ENCODE measurements at regions not wholly inside any gene's neighbourhood (a gene's known extent, or its start where the extent isn't known, plus 50 kb on each side); places are given as distances from the start of the nearest gene placed in this dataset.
"Not testable (repeated sequence)": the region's sequence is repeated elsewhere in the genome, so short reads cannot be mapped to it uniquely, and the experiment has no call there.

- no peak for DNase-seq (ENCODE audit: low read depth in 4 of 4, low spot score in 3 of 4)
These were observed 63.1 kb upstream of the NDN start for GRCh38 chr15:23750179-23750578.

- no peak for DNase-seq (ENCODE audit: low read depth in 4 of 4, low spot score in 3 of 4)
These were observed 63.7 kb upstream of the NDN start for GRCh38 chr15:23750776-23751175.

GRCh38 chr15:23753248-23753647, 66.1 kb upstream of the NDN start:
- DNase-seq (ENCODE audit: low read depth in 4 of 4, low spot score in 3 of 4), result no peak

DNA sequence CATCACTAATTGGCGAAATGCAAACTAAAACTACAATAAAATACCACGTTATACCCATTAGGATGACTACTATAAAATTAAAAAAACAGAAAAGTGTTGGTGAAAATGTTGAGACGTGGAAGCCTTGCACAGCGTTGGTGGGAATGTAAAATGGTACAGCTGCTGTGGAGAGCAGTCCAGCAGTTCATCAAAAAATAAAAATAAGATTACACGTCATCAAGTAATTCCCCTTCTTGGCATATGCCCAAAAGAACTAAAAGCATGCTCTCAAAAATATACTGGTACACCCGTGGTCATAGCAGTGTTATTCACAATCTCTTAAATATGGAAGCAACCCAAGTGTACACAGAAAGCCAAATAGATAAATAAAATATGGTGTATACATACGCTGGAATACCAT, 71.8 kb upstream of the NDN start:
- no peak for DNase-seq (ENCODE audit: low read depth in 4 of 4, low spot score in 3 of 4)

DNA sequence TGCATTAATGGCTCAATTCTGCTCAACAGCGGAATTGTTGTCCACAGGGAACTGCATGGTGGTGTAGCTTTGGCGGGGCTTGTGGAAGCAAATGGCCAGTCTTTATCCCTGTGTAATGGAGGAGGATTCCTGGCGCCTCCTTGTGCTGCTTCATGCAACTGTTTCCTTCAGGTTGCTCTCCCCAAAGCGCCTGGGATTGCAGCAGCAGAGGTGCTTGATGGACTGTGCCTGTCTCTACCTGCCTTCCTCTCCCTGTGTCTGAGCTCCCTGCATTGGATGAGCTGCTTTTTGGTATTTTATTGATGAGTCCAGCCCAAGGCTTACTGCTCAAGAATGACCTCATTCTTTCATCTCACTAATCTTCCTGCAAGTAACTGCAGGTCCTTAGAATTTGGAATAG, 72.9 kb upstream of the NDN start:
- DNase-seq (ENCODE audit: low read depth in 4 of 4, low spot score in 3 of 4), result no peak

- no peak for DNase-seq (ENCODE audit: low read depth in 4 of 4, low spot score in 3 of 4)
These were observed 74.3 kb upstream of the NDN start for GRCh38 chr15:23761386-23761785.

GRCh38 chr15:23762026-23762425, 74.9 kb upstream of the NDN start:
- no peak for DNase-seq (ENCODE audit: low read depth in 4 of 4, low spot score in 3 of 4)

- no peak for DNase-seq (ENCODE audit: low read depth in 4 of 4, low spot score in 3 of 4)
These were observed 75.9 kb upstream of the NDN start for GRCh38 chr15:23763021-23763420.

DNA sequence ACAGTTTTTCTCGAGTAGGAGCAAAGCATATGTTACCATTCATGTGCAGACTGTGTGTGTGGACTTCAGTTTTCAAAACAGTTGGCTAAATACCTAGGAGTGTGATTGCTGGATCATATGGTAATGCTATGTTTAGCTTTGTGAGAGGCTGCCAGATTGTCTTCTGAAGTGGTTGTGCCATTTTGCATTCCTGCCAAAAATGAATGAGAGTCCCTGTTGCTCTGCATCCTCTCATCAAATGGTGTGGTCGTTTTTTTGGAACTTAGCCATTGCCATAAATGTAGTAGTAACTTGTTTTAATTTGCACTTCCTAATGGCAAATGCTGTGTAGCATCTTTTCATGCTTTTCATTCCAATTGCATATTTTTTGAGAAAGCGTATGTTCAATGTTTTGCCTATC, 77.2 kb upstream of the NDN start:
- DNase-seq (ENCODE audit: low read depth in 4 of 4, low spot score in 3 of 4), result no peak

DNA sequence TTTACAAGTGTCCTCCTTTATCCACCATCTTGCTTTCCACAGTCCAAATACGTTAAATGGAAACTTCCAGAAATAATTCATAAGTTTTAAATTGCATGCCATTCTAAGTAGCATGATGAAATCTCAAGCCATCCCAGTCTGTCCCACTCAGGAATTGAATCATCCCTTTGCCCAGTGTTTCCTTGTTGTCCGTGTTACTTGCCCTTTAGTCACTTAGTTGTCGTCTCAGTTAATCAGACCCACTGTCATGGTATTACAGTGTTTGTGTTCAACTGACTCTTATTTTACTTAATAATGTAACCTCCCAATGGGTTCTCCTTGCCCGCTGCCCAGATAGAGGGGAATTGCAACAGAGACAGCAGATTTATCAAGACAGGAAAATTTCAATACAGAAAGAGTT, 77.6 kb upstream of the NDN start:
- no peak for DNase-seq (ENCODE audit: low read depth in 4 of 4, low spot score in 3 of 4)

DNA sequence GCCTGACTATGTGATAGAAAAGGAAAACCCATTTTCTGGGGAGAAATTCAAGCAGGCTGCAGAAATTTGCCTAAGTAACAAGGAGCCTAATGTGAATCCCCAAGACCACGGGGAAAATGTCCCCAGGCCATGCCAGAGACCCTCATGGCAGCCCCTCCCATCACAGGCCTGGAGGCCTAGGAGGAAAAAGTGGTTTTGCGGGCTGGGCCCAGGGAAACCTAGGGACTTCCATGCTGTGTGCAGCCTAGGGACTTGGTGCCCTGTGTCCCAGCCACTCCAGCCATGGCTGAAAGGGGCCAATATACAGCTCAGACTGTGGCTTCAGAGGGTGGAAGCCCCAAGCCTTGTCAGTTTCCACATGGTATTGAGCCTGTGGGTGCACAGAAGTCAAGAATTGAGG, 79.7 kb upstream of the NDN start:
- not testable (repeated sequence) for DNase-seq (ENCODE audit: low read depth in 4 of 4, low spot score in 3 of 4)

GRCh38 chr15:23773093-23773492, 86.0 kb upstream of the NDN start:
- no peak for DNase-seq (ENCODE audit: low read depth in 4 of 4, low spot score in 3 of 4)

DNA sequence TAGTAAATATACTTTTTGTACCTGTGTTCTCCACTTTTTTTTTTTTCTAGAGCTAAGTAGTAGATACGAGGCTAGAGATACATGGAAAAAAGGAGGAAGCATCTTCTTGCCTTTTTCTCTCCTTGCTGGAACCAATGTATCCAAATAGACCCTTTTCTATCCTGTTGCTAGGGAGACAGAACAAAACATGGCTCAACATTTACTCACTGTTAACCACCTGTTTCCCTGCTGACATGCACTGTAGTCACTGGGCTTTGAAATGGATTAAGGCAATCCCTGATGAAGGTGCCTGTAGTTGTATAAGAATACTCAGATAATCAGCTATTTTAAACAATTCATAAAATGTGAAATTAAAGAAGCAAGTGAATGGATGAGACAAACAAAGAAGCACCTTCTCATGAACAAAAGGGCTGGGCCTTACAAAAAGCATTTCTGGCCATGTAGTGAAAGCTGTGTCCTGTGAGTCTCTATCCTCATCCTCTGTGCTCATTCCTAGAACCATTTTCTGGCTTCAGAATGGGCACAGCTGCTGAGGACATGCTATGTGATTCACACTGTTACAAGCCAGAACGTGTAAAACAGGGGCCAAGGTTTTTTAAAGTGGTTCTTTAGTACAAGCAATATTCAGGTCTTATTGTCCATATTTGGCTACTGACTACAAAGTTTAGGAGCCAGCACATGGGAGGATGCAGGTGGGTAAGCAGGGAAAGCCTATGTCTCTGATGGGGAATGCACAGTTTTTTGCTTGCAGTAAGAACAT, 100.4 kb upstream of the NDN start:
- DNase-seq (ENCODE audit: low read depth in 4 of 4, low spot score in 3 of 4), result no peak

DNA sequence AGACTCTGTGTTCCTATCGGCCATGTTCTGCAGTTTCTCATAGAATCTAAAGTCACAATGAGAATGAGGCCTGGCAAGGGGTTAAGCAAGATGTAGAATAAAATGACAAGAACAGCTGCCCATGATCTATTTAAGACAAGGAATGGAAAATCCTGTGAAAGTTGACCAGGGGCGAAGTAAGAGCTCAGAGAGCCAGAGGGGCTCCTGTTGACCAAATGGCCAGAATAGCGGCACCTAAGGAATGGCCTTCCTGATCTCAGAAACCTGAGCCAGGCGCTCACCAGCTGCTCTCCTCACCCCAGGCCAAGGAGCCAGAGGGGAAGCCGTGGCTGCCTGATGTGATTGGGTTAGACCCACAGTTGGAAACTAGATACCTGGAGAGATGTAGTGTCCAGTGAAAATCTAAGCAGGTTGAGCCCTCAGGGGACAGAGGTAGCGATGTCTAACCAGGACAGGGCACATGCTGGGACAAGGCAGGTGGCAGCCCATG, 106.1 kb upstream of the NDN start:
- no peak for DNase-seq (ENCODE audit: low read depth in 4 of 4, low spot score in 3 of 4)

DNA sequence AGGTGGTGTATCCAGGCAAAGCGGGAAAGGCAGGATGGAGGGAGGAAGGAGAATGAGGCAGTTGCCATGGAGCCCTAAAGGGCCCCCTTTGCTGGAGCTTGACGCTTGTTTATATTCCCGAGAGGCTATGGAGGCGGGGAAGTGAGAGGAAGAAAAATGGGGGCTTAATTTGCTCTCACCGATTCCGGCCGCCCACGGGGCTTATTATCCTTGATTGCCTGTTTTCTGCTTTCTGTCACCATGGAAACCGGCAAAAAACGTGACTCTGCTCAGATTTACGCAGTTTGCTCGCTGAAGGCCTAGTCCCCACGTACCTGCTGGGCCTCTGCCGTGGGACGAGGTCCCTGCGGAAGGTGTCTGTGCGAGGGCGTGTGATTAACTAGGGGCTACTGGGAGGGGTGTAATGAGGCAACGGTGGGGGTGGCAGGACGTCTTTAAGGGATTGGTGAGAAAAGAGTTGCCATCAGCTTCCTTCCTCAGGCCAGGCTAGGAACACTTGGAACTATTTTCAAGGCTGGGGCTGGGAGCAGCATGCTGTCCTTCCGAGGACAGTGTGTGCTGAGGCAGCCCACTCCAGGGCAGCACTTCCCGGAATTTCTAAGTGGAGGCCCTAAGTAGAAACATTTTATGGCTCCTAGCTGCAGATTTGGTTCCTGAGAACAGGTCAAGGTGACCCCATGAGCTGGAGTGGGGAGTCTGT, 110.8 kb upstream of the NDN start:
- peak in 1 of 4 donors; percentile 2 for DNase-seq (ENCODE audit: low read depth in 4 of 4, low spot score in 3 of 4)

- DNase-seq (ENCODE audit: low read depth in 4 of 4, low spot score in 3 of 4), result no peak
These were observed 114.8 kb upstream of the NDN start for GRCh38 chr15:23801881-23802280.

- DNase-seq (ENCODE audit: low read depth in 4 of 4, low spot score in 3 of 4), result not testable (repeated sequence)
These were observed 115.9 kb upstream of the NDN start for GRCh38 chr15:23802896-23803435.

- DNase-seq (ENCODE audit: low read depth in 4 of 4, low spot score in 3 of 4), result no peak
These were observed 119.9 kb upstream of the NDN start for GRCh38 chr15:23806980-23807379.

DNA sequence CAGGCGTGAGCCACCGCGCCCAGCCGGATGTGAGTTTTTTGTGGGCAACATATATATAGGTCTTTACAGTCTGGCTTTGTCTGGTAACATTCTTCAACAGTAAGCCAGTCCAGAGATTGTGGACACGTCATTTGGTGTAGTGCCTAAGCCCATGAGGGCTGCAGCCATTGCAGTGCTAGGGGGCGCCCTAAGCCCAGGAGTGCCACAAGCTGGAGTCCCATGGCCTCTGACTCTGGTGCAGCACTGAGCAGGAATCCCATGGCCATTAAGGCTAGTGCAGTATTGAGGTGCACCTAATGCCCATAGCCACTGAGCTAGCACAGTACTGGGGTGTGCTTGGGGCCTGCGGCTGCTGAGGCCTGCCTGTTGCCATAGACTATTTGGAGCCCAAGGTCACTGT, 136.4 kb upstream of the NDN start:
- no peak for DNase-seq (ENCODE audit: low read depth in 4 of 4, low spot score in 3 of 4)

GRCh38 chr15:23828786-23829185, 141.7 kb upstream of the NDN start:
- DNase-seq (ENCODE audit: low read depth in 4 of 4, low spot score in 3 of 4), result no peak

DNA sequence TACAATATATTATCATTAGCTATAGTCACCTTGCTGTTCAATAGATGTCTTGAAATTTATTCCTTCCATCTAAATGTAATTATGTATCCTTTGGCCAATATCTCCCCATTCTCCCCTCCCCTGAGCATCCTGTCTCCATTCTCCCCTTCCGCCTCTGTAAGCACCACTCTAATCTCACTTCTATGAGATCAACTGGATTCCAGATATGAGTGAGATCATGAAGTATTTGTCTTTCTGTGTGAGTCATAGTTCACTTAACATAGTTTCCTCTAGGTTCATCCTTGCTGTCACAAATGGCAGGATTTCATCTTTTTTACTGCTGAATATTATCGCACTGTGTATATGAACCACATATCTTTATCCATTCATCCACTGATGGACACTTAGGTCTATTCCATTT, 148.8 kb upstream of the NDN start:
- no peak for DNase-seq (ENCODE audit: low read depth in 4 of 4, low spot score in 3 of 4)

- DNase-seq (ENCODE audit: low read depth in 4 of 4, low spot score in 3 of 4), result no peak
These were observed 152.9 kb upstream of the NDN start for GRCh38 chr15:23839893-23840474.
